Neuronal stem cell (in vitro differentiated cells): ENCODE measurements at regions not wholly inside any gene's neighbourhood (a gene's known extent, or its start where the extent isn't known, plus 50 kb on each side); places are given as distances from the start of the nearest gene placed in this dataset.

Source experiments
- DNase-seq: peaks from one replicate; pipeline ENCODE4 v3.0.0-alpha.2; 2013; ENCODE audit warnings: low spot score
- H2AFZ ChIP-seq: one replicate; pipeline ENCODE4 v1.6.1; 2013; ENCODE audit warnings: mild to moderate bottlenecking, low read length, inconsistent platforms
- H2AK5ac ChIP-seq: 2 replicates; pipeline ENCODE4 v1.6.1; 2013; ENCODE audit warnings: low read depth, mild to moderate bottlenecking, inconsistent platforms, low read length, moderate library complexity, mixed read lengths
- H2BK120ac ChIP-seq: 2 replicates; pipeline ENCODE4 v1.6.1; 2013; ENCODE audit warnings: low read depth, mild to moderate bottlenecking, inconsistent platforms, low read length, moderate library complexity, mixed read lengths
- H2BK12ac ChIP-seq: one replicate; pipeline ENCODE4 v1.6.1; 2013; ENCODE audit warnings: low read length, inconsistent platforms
- H2BK15ac ChIP-seq: 2 replicates; pipeline ENCODE4 v1.6.1; 2013; ENCODE audit warnings: mild to moderate bottlenecking, low read length, inconsistent platforms, mixed read lengths
- H2BK5ac ChIP-seq: one replicate; pipeline ENCODE4 v1.6.1; 2013; ENCODE audit warnings: inconsistent platforms, mild to moderate bottlenecking, low read length, moderate library complexity
- H3K14ac ChIP-seq: one replicate; pipeline ENCODE4 v1.6.1; 2013; ENCODE audit warnings: low read length, inconsistent platforms
- H3K18ac ChIP-seq: 2 replicates; pipeline ENCODE4 v1.6.1; 2013; ENCODE audit warnings: low read length, inconsistent platforms
- H3K23ac ChIP-seq: 2 replicates; pipeline ENCODE4 v1.6.1; 2013; ENCODE audit warnings: low read depth, mild to moderate bottlenecking, mixed read lengths, low read length, inconsistent platforms; ENCODE audit not compliant: poor library complexity
- H3K27ac ChIP-seq: replicated peaks from 3 replicates; pipeline ENCODE4 v1.5.1; 2013; ENCODE audit warnings: low read length, inconsistent platforms
- H3K27me3 ChIP-seq, 3 experiments: 2 replicates each; pipeline ENCODE4 v1.6.1; 2013; ENCODE audit warnings: low read length in 3 of 3, mild to moderate bottlenecking in 2 of 3, inconsistent platforms in 1 of 3, low read depth in 1 of 3, mixed read lengths in 1 of 3, moderate library complexity in 1 of 3; ENCODE audit not compliant: control insufficient read depth in 3 of 3, insufficient read depth in 3 of 3
- H3K36me3 ChIP-seq, 2 donors: replicated peaks in 1 of 2; 2 replicates each; pipeline ENCODE4 v1.6.1; 2013; ENCODE audit warnings: low read length in 2 of 2; ENCODE audit not compliant: control insufficient read depth in 2 of 2, insufficient read depth in 2 of 2
- H3K4ac ChIP-seq: 2 replicates; pipeline ENCODE4 v1.6.1; 2013; ENCODE audit warnings: inconsistent platforms, mild to moderate bottlenecking, low read length, moderate library complexity
- H3K4me1 ChIP-seq, 2 donors: 1 replicate in 1 of 2; 2 replicates in 1 of 2; pipeline ENCODE4 v1.6.1; 2013; ENCODE audit warnings: low read length in 2 of 2, low read depth in 1 of 2; ENCODE audit not compliant: control insufficient read depth in 2 of 2, insufficient read depth in 1 of 2
- H3K4me2 ChIP-seq: one replicate; pipeline ENCODE4 v1.6.1; 2013; ENCODE audit warnings: mild to moderate bottlenecking, low read length, inconsistent platforms; ENCODE audit not compliant: insufficient read depth, poor library complexity, severe bottlenecking
- H3K4me3 ChIP-seq, 2 donors: 2 replicates each; pipeline ENCODE4 v1.5.1; 2013; ENCODE audit warnings: low read length in 2 of 2, mild to moderate bottlenecking in 2 of 2, inconsistent platforms in 1 of 2, moderate library complexity in 1 of 2
- H3K79me1 ChIP-seq: one replicate; pipeline ENCODE4 v1.6.1; 2013; ENCODE audit warnings: low read depth, mild to moderate bottlenecking, inconsistent platforms, low read length, moderate library complexity
- H3K9ac ChIP-seq: one replicate; pipeline ENCODE4 v1.6.1; 2013; ENCODE audit warnings: mild to moderate bottlenecking, low read depth, low read length, inconsistent platforms; ENCODE audit not compliant: poor library complexity
- H3K9me3 ChIP-seq, 2 donors: replicated peaks in 1 of 2; 2 replicates each; pipeline versions ENCODE3 to v1.6.1; 2013; ENCODE audit warnings: low read length in 2 of 2, mild to moderate bottlenecking in 2 of 2, inconsistent platforms in 1 of 2, low read depth in 1 of 2, mixed read lengths in 1 of 2, moderate library complexity in 1 of 2; ENCODE audit not compliant: control insufficient read depth in 2 of 2, insufficient read depth in 1 of 2
- H4K8ac ChIP-seq: one replicate; pipeline ENCODE4 v1.6.1; 2013; ENCODE audit warnings: low read depth, mild to moderate bottlenecking, inconsistent platforms, low read length, moderate library complexity
- H4K91ac ChIP-seq: one replicate; pipeline ENCODE4 v1.6.1; 2013; ENCODE audit warnings: low read length, low read depth, mild to moderate bottlenecking, inconsistent platforms; ENCODE audit not compliant: poor library complexity
- WGBS, 2 donors: extraction: QIAGEN DNeasy Blood & Tissue Kit; methylation state at CpG; one replicate each; pipeline ENCODE4 v1.1.7; 2013; ENCODE audit warnings: missing lambda C conversion rate in 2 of 2, mixed read lengths in 1 of 2; ENCODE audit not compliant: insufficient read length in 2 of 2, insufficient replicate concordance in 1 of 2; ENCODE audit errors: extremely low coverage in 2 of 2; 5-methylcytosine and 5-hydroxymethylcytosine counted together

DNA sequence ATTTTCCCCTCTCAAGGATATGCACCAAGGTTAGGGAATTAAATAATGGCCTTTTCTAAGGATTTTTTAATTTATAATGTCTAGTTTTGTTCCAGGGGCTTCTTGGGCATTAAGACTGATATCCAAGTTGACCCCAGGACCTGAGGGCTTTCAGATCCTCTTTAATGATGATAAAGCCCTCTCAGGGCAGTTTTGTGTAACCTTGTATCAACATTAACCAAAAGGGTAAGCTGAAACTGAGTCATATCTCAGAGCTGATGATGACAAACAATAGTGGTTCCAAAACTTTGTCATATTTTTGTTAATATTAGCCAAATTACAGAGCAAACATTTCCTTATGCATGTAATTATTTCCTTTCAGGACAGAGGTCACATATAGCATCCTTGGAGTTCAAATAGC lies 309.4 kb upstream of the MAN1A1 start:
- no peak overlapping the region for H3K27ac ChIP-seq
- H3K79me1 ChIP-seq, result no peaks in the 10 kb centered on the region
- H2AK5ac ChIP-seq, result no peak overlapping the region
- H2BK120ac ChIP-seq, result no peak overlapping the region
- H3K23ac ChIP-seq, result no peak overlapping the region
- no peak overlapping the region for H3K9ac ChIP-seq
- H2BK15ac ChIP-seq, result no peak overlapping the region
- no peak overlapping the region for H3K4me3 ChIP-seq
- H3K4me2 ChIP-seq, result no peak overlapping the region
- H3K18ac ChIP-seq, result no peak overlapping the region
- H3K27me3 ChIP-seq, result no peaks in the 10 kb centered on the region
- no peaks in the 10 kb centered on the region for H3K36me3 ChIP-seq
- H2BK12ac ChIP-seq, result no peak overlapping the region
- H3K4me1 ChIP-seq, result no peaks in the 10 kb centered on the region
- no peak overlapping the region for H3K14ac ChIP-seq
- no peak overlapping the region for H3K4ac ChIP-seq
- H3K9me3 ChIP-seq, result no peaks in the 10 kb centered on the region
- no peak overlapping the region for H2BK5ac ChIP-seq
- no peak overlapping the region for H4K91ac ChIP-seq
- no peak overlapping the region for H2AFZ ChIP-seq
- no peak for DNase-seq
- no peak overlapping the region for H4K8ac ChIP-seq

DNA sequence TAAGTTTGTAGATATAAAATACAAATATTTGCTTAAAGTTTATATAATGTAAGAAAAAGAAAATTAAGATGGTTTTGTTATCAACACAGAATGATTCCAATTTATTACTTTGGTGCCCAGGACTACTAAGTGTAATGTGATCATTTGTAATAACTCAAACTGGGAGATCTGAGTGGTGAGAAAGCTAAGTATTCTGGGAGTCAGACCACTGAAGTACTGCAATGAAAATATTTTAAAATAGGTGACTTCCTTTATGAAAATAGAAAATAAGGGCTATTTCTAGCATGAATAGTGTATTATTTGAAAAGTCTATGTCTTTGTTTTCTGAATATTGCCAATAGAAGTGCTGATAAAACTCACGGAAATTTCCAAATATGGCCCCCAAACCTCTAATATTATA lies 305.6 kb upstream of the MAN1A1 start:
- Histone ChIP-seq H2BK5ac (no peak overlapping the region), H2BK12ac (no peak overlapping the region), H3K14ac (no peak overlapping the region), H3K9ac (no peak overlapping the region), H3K4me2 (no peak overlapping the region), H2AFZ (no peak overlapping the region), H3K9me3 (no peaks in the 10 kb centered on the region), H2BK120ac (no peak overlapping the region), H3K79me1 (no peaks in the 10 kb centered on the region), H3K27me3 (no peaks in the 10 kb centered on the region), H3K18ac (no peak overlapping the region), H3K4me3 (no peak overlapping the region), H2BK15ac (no peak overlapping the region), H3K36me3 (no peaks in the 10 kb centered on the region), H4K91ac (no peak overlapping the region), H3K4me1 (no peaks in the 10 kb centered on the region), H2AK5ac (no peak overlapping the region), H4K8ac (no peak overlapping the region), H3K27ac (no peak overlapping the region), H3K4ac (no peak overlapping the region), H3K23ac (no peak overlapping the region)
- WGBS, 2 donors, result no CpG with 5 or more reads among the region's 1 CpG
- DNase-seq, result no peak

DNA sequence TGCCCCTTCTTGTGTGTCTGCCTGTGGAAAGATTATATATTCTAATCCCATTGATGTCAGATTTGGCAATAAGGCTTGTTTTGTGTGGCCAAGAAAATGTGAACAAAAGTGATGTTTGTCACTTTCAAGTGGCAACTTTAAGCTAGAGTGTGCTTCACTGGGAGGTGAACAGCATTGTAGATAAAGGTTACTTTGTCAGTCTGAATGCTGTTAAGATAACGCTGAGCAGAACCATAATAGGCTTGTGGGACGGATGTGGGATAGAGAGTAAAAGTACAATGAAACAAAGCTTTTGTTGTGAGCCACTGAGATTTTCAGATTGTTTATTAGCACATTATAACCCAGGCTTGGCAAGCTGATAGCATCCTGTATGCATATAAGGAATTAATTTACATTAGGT lies 303.8 kb upstream of the MAN1A1 start:
- WGBS, 2 donors, result no CpG with 5 or more reads among the region's 2 CpGs
- no peak for DNase-seq
- no peak overlapping the region for H4K8ac ChIP-seq
- no peak overlapping the region for H3K27ac ChIP-seq
- no peak overlapping the region for H2AK5ac ChIP-seq
- H3K18ac ChIP-seq, result no peak overlapping the region
- H2AFZ ChIP-seq, result no peak overlapping the region
- H3K23ac ChIP-seq, result no peak overlapping the region
- no peak overlapping the region for H3K9ac ChIP-seq
- H4K91ac ChIP-seq, result no peak overlapping the region
- H3K4me2 ChIP-seq, result no peak overlapping the region
- H3K4me1 ChIP-seq, result no peaks in the 10 kb centered on the region
- no peaks in the 10 kb centered on the region for H3K36me3 ChIP-seq
- no peak overlapping the region for H3K4me3 ChIP-seq
- no peaks in the 10 kb centered on the region for H3K27me3 ChIP-seq
- no peak overlapping the region for H3K14ac ChIP-seq
- H3K79me1 ChIP-seq, result no peaks in the 10 kb centered on the region
- no peak overlapping the region for H2BK120ac ChIP-seq
- no peak overlapping the region for H2BK15ac ChIP-seq
- no peaks in the 10 kb centered on the region for H3K9me3 ChIP-seq
- no peak overlapping the region for H3K4ac ChIP-seq
- no peak overlapping the region for H2BK5ac ChIP-seq
- H2BK12ac ChIP-seq, result no peak overlapping the region

DNA sequence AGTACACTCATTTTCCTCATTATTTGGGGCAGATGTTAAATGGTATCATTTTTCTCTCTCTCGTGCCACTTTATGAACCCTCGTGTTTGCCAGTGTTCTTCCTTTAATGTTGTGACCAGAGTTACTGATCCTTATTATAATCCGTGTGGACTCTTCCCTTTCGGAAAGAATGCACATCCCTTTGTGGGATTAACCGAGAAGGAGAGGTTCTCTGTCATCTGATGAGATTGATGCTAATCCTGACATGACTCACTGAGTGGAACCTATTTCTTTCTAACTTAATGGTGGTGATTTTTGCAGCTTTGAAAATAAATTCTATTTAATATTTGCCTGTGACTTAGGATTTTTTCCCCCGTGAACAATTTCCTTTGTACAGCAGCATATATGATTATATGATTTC lies 300.0 kb upstream of the MAN1A1 start:
- Histone ChIP-seq H2BK12ac (no peak overlapping the region), H3K4me1 (no peaks in the 10 kb centered on the region), H3K27ac (no peak overlapping the region), H2BK15ac (no peak overlapping the region), H2AK5ac (no peak overlapping the region), H3K9ac (no peak overlapping the region), H3K4ac (no peak overlapping the region), H3K23ac (no peak overlapping the region), H3K36me3 (no peaks in the 10 kb centered on the region), H4K8ac (no peak overlapping the region), H3K27me3 (no peaks in the 10 kb centered on the region), H3K14ac (no peak overlapping the region), H3K18ac (no peak overlapping the region), H2BK5ac (no peak overlapping the region), H3K4me2 (no peak overlapping the region), H3K4me3 (no peak overlapping the region), H3K79me1 (no peaks in the 10 kb centered on the region), H4K91ac (no peak overlapping the region), H2BK120ac (no peak overlapping the region), H2AFZ (no peak overlapping the region), H3K9me3 (no peaks in the 10 kb centered on the region)
- no peak for DNase-seq
- WGBS, 2 donors, result no CpG with 5 or more reads among the region's 6 CpGs
